ENCODE measurements at regions not wholly inside any gene's neighbourhood (a gene's known extent, or its start where the extent isn't known, plus 50 kb on each side); places are given as distances from the start of the nearest gene placed in this dataset.

DNA sequence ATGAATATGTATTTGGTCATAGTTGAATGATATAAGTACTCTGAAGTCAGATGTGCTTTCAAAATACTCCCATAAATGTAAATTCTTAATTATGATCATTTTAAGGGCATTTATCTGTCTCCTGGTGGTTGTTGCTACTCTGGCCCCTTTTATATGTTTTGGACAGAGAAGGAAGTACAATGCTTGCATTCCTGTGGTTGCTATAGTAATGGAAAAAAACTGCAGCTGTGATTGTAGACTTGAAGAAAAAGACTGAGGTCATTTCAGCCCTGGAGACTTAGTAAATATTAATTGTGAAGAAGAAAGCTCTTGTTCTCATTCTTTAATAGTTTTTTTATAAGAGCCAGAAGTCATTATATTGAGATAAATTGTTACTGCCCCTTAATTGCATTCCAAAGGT is 70.2 kb upstream of the FERD3L start:
- DNase-seq = no peak

DNA sequence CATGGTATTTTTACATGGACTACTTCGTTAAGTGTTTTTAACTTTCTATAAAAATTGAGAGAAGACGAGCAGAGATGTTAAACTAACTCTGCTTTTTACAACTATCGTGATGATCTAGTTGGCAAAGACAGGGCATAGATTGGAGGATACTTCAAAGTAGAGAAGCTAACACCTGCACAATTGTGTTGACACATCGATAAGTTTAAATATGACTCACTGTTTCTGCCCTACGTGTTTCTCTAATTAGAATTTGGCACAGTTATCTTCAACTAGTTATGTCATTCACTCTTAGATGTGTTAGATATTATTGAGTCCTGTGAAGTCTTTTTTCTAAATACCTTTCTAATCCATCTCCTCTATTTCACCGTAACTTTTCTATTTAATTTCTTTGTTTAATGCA is 68.5 kb upstream of the FERD3L start:
- no peak for DNase-seq

DNA sequence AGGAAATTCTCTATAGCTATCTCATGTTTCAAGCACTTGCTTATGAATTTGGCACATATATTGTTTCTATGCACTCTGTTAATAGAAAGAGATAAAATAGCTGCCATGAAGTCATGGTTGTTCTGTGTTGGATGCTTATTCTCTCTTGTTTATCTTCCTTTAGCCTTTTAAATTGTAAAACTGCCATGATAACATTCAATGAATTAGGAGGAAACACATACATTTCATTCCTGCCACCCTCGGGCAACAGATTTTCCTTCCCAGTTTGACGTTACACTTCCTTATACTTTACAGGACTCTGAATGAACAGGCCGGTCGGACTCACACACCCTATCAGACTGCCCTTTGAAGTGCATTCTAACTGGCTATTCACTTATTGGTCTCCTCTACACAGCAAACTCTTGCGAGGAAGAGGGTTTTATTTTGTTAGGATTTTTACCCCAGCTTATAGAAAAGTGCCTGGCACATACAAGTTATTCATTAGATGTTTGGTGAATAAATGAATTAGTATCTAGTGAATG is 65.7 kb upstream of the FERD3L start:
- DNase-seq = no peak

DNA sequence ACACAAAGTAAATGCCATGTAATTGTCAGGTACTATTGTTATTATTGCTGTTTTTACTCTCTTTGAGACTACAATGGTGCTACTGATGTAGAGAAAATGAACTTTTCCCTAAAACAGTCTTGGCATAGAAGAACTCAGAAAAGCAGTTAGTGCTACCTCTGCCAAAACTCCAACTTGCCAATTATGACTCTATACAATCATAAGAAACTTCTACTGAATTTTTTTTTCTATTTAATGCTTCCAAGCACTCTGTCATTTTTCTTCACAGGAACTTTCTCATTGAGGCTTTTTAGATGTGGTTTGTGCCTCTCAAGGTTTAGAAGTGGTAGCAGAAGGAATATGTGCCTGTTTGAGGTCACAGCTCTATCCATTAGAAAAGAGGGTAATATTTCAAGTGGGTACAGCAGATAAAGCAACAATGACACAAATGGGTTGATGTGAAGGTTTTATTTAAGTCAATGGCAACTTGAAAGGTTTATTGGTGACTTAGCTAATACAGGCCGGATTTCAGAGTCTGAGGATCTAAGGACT is 64.0 kb upstream of the FERD3L start:
- DNase-seq = no peak

DNA sequence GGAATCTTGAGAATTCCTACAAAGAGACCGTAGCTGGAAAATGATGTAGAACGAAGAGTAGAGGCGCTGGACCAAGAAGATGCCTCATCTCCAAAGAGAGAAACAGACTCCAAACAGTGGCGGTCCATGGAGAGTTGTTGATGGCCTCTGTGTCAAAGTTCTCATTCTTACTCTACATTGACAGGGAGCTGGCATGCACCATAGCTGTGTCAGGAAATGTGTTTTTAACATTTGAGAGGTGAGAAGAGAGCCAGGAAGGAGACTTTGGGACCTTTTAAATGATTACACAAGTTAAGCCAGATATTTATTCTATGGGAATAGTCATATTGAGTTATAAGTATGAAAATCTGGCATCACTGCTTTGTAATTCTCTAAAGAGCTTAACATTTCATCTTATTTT is 61.5 kb upstream of the FERD3L start:
- no peak for DNase-seq

DNA sequence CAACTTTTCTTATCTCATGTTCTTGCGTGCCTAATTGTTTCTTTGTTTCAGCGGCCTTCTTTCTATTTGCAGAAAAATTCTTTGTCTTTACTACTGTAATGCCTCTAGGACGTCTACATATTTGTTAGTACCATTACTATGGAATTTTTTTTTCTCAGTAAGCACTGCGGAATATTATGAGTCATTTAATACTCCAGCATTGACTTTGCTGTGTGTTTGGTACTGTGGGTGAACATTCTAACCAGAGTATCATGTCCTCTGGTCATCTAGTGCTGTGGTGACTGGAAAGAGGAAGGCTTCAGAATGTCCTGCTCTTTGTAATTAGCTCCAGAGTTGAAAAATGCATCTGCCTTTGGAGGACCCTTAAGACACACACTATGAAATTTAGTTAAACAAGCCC is 58.5 kb upstream of the FERD3L start:
- no peak for DNase-seq

DNA sequence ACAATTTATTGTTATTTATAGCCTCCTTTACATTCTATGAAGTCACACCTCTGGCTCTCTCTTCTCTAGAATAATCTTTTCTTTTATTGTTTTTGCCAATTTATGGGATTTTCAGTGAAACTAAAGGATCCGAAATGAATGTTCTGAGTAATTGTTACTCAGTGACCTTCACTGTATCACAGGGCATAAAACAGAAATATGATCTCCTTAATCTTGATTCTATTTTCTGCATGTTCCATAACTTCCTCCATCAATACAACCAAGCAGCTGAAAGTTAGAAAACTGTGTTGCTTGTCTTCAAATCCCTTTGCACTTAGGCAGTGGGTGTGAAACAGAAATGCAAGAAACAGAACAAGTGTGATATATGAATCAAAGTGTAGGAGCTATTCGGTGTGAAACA is 57.4 kb upstream of the FERD3L start:
- no peak for DNase-seq
